WTC11 (cell line): ENCODE measurements at regions not wholly inside any gene's neighbourhood (a gene's known extent, or its start where the extent isn't known, plus 50 kb on each side); places are given as distances from the start of the nearest gene placed in this dataset.

Source experiments
- ATF2 ChIP-seq: sonication (generic); formaldehyde crosslinking; IDR thresholded peaks from 2 replicates; pipeline ENCODE4 v1.8.1; 2022; ENCODE audit warnings: low read depth, missing genetic modification reagents, borderline replicate concordance
- CTCF ChIP-seq: fragments of 200-600 bp; IDR thresholded peaks from 2 replicates; pipeline ENCODE4 v1.8.0; 2022; ENCODE audit warnings: antibody characterized with exemption
- FOXJ3 ChIP-seq: sonication (generic); formaldehyde crosslinking; IDR thresholded peaks from 2 replicates; pipeline ENCODE4 v1.9.0; 2021; ENCODE audit warnings: missing genetic modification reagents, mild to moderate bottlenecking, borderline replicate concordance
- JUN ChIP-seq: sonication (generic); formaldehyde crosslinking; IDR thresholded peaks from 2 replicates; pipeline ENCODE4 v1.8.0; 2023; ENCODE audit warnings: mild to moderate bottlenecking, missing genetic modification reagents
- SP1 ChIP-seq: sonication (generic); formaldehyde crosslinking; conservative IDR thresholded peaks from 2 replicates; pipeline ENCODE4 v1.8.1; 2022; ENCODE audit warnings: missing genetic modification reagents

DNA sequence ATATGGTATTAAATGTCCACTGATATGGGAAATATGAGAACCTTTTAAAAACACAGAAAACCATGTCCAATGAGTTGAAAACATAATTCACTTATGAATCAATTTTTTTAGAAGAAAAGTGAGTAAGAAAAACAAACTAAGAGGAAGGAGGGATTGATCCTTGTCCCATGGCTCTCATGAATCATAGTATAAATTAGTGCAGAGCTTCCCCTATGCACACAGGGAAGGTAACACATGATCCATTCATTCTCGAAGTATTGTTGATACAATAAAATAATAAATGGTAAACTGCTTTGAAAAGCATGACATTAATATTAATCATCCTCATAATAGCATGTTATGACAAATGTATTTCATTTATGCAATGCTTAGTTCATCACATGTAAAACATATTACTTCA lies 872.0 kb upstream of the CNTNAP5 start:
- TF ChIP-seq CTCF (no peak), JUN (CRISPR knock-in tag) (no peak), ATF2 (CRISPR knock-in tag) (no peak), FOXJ3 (CRISPR knock-in tag) (no peak), SP1 (no peak)
